Osteoblast (primary cell): ENCODE measurements at regions not wholly inside any gene's neighbourhood (a gene's known extent, or its start where the extent isn't known, plus 50 kb on each side); places are given as distances from the start of the nearest gene placed in this dataset.
A peak's percentile ranks its signal among the peaks of the same experiment; 100 is the strongest.

ENCODE experiments used
- DNase-seq: peaks from one replicate; pipeline ENCODE4 v3.0.0; 2011; ENCODE audit warnings: low spot score, mixed read lengths; ENCODE audit not compliant: insufficient read length; ENCODE audit errors: missing footprints
- H2AFZ ChIP-seq: 2 replicates; pipeline ENCODE4 v1.6.0; 2011; ENCODE audit warnings: mild to moderate bottlenecking, low read length
- H3K27ac ChIP-seq: 2 replicates; pipeline ENCODE4 v1.5.1; 2011; ENCODE audit warnings: mild to moderate bottlenecking, low read depth, low read length, moderate library complexity
- H3K27me3 ChIP-seq: 2 replicates; pipeline ENCODE4 v1.6.0; 2012; ENCODE audit warnings: mild to moderate bottlenecking, control low read depth, inconsistent platforms, low read length, moderate library complexity; ENCODE audit not compliant: insufficient read depth
- H3K36me3 ChIP-seq: 2 replicates; pipeline ENCODE4 v1.5.1; 2011; ENCODE audit warnings: mild to moderate bottlenecking, low read length, control low read depth, moderate library complexity; ENCODE audit not compliant: insufficient read depth
- H3K4me1 ChIP-seq: 2 replicates; pipeline ENCODE4 v1.5.1; 2011; ENCODE audit warnings: mild to moderate bottlenecking, low read length, control low read depth, moderate library complexity; ENCODE audit not compliant: insufficient read depth
- H3K4me2 ChIP-seq: 2 replicates; pipeline ENCODE4 v1.6.0; 2011; ENCODE audit warnings: mild to moderate bottlenecking, low read length; ENCODE audit not compliant: insufficient read depth
- H3K4me3 ChIP-seq: fragments of 200-600 bp; sonication (generic); 3 replicates; pipeline ENCODE4 v1.5.1; 2012; ENCODE audit warnings: mild to moderate bottlenecking, low read length, inconsistent platforms; ENCODE audit not compliant: insufficient read depth
- H3K79me2 ChIP-seq: 2 replicates; pipeline ENCODE4 v1.6.0; 2012; ENCODE audit warnings: mild to moderate bottlenecking, low read length, control low read depth, inconsistent platforms; ENCODE audit not compliant: insufficient read depth
- H3K9me3 ChIP-seq: 2 replicates; pipeline ENCODE4 v1.5.1; 2011; ENCODE audit warnings: low read depth, low read length, control low read depth
- H4K20me1 ChIP-seq: 2 replicates; pipeline ENCODE4 v1.6.0; 2012; ENCODE audit warnings: mild to moderate bottlenecking, low read length, control low read depth; ENCODE audit not compliant: insufficient read depth
- CTCF ChIP-seq: IDR thresholded peaks from 2 replicates; pipeline ENCODE4 v1.5.1; 2011; ENCODE audit warnings: mild to moderate bottlenecking, low read depth, low read length, moderate library complexity; ENCODE audit errors: extremely low read depth

DNA sequence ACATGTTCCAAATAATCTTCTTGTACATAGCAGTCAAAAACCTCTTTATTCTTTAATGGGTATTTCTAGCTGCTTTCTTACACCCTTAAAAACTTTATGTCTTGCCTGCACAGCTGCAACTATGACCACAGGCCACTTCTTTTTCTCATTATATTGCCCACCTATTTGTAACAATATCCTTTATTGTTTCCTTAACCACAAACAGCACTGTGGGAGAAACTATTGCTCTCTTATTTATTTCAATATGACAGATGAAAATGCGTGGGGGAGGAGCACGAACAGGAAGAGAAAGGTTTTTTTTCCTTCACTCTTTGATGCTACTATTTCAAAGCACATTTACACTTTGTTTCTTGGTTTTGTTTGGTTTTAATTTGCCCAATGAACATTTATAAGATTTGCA lies 253.5 kb downstream of the GJA1 start:
- no peaks in the 10 kb centered on the region for H3K36me3 ChIP-seq
- H3K4me3 ChIP-seq: no peak overlapping the region
- H3K4me1 ChIP-seq: peaks cover 21% of the 10 kb centered on the region
- TF ChIP-seq CTCF: no peak
- no peak overlapping the region for H3K27ac ChIP-seq
- no peaks in the 10 kb centered on the region for H3K79me2 ChIP-seq
- H3K27me3 ChIP-seq: no peaks in the 10 kb centered on the region
- H2AFZ ChIP-seq: no peak overlapping the region
- no peaks in the 10 kb centered on the region for H3K9me3 ChIP-seq
- no peaks in the 10 kb centered on the region for H4K20me1 ChIP-seq
- no peak overlapping the region for H3K4me2 ChIP-seq
- DNase-seq: no peak

DNA sequence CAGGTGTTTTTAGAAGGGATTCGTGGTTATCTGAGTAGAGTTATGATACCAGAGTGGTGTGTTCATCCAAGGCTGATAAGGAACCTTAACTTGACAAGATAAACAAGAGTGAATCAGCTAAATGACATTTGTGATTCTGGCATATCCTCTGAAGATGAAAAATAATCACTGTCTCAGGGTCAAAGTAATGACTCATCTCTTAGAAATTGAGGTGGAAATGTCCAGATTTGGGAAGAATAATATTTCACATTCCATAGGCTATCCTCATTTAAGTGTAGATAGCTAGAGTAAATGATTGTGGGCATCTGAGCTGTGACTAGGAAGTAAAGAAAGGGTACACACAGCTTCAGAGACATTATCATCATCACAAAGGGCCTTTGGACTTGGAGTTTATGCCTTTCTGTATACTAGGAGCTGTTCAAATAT lies 255.7 kb downstream of the GJA1 start:
- no peak for DNase-seq
- no peaks in the 10 kb centered on the region for H3K79me2 ChIP-seq
- no peaks in the 10 kb centered on the region for H3K9me3 ChIP-seq
- no peaks in the 10 kb centered on the region for H4K20me1 ChIP-seq
- no peaks in the 10 kb centered on the region for H3K27me3 ChIP-seq
- no peak overlapping the region for H2AFZ ChIP-seq
- H3K4me1 ChIP-seq: peaks cover 42% of the 10 kb centered on the region
- peak overlapping the region; percentile 0 for H3K4me2 ChIP-seq
- no peak overlapping the region for H3K4me3 ChIP-seq
- H3K36me3 ChIP-seq: no peaks in the 10 kb centered on the region
- no peak for TF ChIP-seq CTCF
- peak overlapping the region; percentile 65 for H3K27ac ChIP-seq

DNA sequence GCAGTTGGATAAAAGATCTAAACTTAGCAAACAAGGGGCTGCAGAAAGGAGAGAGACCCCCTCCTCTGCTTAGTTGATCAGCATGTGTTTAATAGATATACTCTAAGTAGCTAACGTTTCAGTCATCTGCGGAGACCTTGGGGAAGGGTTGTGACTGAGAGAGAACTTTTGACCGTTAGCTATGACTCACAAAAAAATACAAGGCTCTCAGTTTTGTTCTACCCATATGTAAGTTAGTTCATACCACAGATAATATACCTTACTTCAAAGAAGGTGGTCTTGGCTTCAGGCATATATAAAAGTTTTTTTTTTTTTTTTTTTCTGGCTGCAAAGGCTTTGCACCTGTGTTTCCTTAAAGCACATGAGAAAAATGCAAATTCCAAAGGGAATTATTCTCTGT lies 258.9 kb downstream of the GJA1 start:
- no peak for DNase-seq
- Histone ChIP-seq H3K9me3 (no peaks in the 10 kb centered on the region), H2AFZ (peak overlapping the region; percentile 0), H3K36me3 (no peaks in the 10 kb centered on the region), H3K4me1 (peaks cover 59% of the 10 kb centered on the region), H3K4me2 (peak overlapping the region; percentile 55), H3K27ac (peak overlapping the region; percentile 66), H3K27me3 (no peaks in the 10 kb centered on the region), H3K79me2 (no peaks in the 10 kb centered on the region), H4K20me1 (no peaks in the 10 kb centered on the region), H3K4me3 (no peak overlapping the region)
- no peak for TF ChIP-seq CTCF

DNA sequence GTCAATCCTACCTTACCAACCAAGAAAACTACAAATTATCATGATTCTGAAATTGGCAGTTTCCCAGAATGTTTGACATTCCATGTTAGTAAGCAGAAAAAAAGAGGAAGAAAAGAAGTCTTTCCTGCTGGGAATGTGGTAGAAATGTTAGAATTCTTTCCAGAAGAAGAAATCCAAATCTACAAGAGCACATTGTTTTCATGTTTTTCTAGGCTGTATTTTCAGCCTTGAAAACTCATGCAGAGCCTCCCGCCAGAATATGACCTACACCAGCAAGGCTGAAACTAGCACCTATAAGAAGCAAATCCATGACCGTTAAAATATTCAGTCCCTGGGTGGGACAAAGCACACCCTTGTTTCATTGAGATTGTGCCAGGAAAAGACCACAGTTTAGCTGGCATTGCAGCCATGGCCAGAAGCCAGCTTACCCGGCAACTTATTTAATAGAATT lies 259.4 kb downstream of the GJA1 start:
- DNase-seq: no peak
- H2AFZ ChIP-seq: no peak overlapping the region
- H3K4me2 ChIP-seq: peak overlapping the region; percentile 55
- no peaks in the 10 kb centered on the region for H3K9me3 ChIP-seq
- TF ChIP-seq CTCF: no peak
- peak overlapping the region; percentile 66 for H3K27ac ChIP-seq
- H3K79me2 ChIP-seq: no peaks in the 10 kb centered on the region
- no peaks in the 10 kb centered on the region for H3K36me3 ChIP-seq
- no peak overlapping the region for H3K4me3 ChIP-seq
- H4K20me1 ChIP-seq: no peaks in the 10 kb centered on the region
- H3K27me3 ChIP-seq: no peaks in the 10 kb centered on the region
- H3K4me1 ChIP-seq: peaks cover 62% of the 10 kb centered on the region
